GM18861 (cell line): ENCODE measurements at regions not wholly inside any gene's neighbourhood (a gene's known extent, or its start where the extent isn't known, plus 50 kb on each side); places are given as distances from the start of the nearest gene placed in this dataset.

ENCODE experiments used
- ATAC-seq: cut with Tn5 transposase; IDR thresholded peaks from one replicate; pipeline ENCODE4 v1.9.1; 2021; ENCODE audit not compliant: unreplicated experiment

DNA sequence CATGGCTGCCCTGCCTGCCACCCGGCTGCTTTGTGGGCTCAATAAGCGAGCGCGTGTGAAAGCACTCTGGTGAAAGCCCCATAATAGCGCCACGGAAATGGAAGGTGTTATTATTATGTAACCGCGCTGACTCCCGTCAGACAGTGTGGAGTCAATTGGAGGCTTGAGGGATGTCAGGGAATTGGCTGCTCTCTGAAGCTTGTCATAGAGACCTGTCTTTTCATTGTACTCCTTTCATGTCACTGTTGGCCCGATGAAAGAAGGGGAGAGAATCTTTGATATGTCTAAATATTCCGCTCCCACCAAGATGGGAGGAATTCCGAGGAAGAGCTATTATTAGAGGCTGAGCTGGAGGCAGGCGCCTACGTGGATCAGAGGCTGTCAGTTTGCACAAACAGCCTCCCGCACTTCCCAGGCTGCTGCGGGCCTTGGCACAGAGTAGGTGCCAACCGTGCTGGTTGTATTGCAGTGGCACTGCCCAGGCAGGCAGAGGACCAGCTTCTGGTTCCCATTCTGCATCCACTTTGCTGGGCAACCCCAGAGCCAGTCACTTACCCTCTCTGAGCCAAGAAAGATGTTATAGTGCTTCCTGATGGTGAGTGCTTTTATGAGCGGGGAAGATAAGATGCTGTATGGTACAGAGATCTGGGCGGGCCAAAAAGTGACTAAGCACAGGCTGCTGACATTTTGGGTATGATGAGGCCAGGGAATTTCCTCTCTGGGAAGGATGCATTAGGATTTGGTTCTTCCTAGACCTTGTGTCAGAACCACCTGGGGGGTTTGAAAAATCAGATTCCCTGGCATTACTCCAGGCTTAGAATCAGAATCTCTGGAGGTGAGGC, 151.4 kb downstream of the RPS24 start:
- ATAC-seq, result no peak

DNA sequence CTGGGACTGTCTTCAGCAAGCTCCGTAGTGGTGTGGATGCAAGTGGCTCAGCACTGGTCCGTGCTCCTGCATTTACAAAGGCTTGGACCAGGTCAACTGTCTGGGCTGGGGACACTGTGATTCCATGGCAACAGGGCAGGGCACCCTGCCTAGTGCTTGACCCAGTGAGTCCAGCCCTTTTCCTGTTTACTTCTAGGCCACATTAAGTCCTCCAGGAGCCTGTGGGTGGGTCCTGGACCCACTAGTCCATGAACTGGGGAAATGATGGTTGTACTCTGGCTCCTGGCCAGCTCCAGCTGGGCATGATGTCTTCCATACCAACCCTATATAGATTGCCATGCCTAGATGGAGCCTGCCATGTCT, 152.0 kb downstream of the RPS24 start:
- no peak for ATAC-seq

DNA sequence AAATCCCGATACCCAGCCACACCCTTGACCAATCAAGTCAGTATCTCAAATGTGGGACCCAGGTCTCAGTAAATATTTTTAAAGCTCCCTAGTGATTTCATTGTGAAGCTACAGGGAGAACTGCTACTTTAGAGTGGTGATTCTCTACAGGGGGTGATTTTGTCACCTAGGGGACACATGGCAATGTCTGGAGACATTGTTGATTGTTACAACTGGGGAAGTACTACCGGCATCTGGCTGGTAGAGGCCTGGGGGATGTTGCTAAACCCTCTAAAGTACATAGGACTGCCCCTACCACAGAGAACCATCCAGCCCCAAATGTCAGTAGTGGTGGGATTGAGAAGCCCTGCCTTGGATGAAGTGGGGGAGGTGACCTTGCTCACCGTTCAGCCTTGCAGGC, 152.9 kb downstream of the RPS24 start:
- ATAC-seq, result no peak

- ATAC-seq, result no peak
Measured at GRCh38 chr10:78187371-78187770, 153.7 kb downstream of the RPS24 start.

GRCh38 chr10:78188446-78188845, 154.8 kb downstream of the RPS24 start:
- ATAC-seq, result no peak

DNA sequence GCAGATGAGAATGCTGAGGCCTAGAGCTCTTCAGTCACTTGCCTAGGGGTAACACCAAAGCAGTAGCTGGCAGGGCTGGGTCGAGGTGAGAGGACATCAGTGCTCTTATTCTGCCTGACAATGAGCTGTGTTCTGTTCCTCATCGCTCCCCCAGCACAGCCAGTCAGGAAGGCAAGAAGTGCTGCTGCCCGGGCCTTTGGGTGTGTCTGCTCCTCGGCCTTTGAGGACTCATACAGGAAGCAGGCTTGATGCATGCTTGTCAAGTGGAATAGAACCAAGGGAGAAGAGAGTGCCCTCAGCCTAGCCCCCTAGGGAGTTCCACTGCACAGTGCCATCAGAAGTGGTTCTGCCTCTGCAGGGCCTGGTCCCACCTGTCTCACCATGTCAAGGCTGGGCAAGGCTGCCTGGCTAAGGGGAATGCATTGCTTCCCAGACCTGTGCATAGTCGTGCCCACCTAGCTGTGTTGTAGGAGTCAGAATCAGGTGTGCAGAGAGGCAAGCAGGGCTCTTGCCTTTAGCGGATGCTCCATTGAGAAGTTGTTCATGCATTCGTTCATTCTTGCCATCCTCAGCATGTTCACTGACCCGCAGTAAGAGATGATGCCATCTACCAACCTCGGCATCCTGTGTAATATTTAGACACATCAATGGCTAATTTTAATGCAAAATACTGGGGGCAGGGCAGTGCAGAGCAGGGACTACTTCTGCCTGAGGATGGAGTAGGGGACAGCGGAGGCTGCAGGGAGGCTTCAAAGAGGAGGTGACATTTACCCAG, 156.6 kb downstream of the RPS24 start:
- no peak for ATAC-seq

DNA sequence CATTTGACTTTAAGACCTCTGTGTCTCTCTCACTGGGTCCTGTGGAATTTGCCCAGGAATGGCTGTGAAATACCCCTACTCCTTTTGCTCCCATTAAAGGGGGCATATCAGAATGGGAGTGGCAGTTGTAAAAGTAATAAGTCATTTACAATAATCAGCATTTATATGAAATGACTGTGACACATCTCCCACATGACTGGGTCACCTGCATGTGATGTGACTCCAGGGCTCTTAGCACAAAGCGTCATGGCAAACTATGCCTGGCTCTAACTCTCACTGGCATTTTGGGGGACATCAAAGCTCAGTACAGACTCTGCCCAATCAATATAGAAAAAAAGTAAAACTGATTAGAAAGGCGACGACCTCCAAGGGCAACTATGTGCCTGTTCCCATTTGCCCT, 157.6 kb downstream of the RPS24 start:
- no peak for ATAC-seq

DNA sequence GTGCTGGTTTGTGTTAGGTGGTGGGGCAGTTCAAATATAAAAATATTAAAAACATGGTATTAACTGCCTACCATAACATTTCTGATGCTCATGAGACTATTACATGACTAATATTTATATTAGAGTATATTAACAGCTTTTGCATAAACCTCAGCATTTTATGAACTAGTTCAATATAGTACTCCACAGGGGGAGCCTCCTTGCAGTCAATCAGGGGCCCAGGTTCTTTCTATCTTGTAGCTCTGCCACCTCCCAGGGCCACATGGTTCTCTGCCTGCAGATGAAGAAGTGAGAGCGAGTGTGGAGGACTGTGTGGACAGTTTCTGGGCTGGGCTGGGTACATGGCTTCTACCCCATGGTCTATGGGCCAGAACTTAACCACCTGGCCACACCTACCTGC, 159.5 kb downstream of the RPS24 start:
- ATAC-seq, result no peak

- no peak for ATAC-seq
Measured at GRCh38 chr10:78194050-78194449, 160.4 kb downstream of the RPS24 start.

DNA sequence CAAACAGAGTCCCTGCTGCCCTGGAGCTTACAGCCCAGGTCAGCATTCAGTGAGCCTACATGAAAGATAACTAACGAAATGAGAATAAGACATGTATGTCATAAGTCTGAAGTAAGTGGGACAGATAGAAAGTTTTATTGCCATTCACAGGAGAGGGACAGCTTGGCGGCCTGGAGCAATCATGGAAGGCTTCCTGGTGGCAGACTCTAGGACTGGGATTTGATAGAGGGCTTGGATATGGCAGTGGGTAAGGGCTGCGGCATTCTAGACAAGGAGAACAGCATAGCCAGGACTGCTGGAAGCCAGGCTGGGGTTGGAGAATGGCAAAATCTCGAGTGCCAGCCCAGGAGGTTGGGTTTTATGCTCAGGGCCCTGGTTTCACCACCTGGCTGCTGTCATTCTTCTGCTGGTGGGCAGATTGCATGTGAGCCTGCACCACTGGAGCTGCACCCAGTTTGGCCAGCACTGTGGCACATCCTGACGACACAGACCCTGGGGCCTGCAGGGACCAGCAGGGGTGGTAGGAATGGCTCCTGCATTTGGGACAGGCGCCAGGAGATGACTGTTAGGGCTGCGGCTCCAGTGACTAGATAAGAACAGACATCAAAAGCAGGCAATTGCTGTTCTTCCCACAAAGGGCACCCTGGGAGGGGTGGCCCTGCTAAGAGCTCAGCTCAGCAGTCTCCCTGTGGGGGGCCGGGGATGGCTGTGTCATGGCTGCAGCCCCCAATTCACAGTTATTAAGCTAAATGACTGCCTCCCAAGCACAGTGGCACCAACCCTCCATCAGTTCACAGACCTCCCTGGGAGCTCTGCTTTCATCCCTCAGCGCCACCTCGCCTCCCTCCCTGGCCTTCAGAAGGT, 161.1 kb downstream of the RPS24 start:
- ATAC-seq, result no peak

DNA sequence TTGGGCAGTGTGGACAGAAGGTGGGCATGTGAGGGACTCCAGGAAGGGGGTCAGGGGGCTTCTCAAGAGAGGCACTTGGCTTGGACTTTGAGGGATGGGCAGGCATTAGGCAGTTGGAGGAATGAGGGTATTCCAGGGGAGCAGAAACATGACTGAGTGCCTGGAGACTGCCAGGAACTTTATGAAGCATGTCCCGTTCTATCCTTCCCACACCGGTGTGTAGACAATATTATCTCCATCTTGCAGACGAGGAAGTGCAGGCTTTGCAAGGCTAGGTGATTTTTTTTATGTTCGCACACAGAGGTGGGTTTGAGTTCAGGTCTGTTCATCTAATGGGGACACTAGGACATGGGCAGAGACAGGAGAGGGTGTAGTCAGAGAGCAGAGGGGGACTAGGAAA, 162.7 kb downstream of the RPS24 start:
- ATAC-seq, result no peak

DNA sequence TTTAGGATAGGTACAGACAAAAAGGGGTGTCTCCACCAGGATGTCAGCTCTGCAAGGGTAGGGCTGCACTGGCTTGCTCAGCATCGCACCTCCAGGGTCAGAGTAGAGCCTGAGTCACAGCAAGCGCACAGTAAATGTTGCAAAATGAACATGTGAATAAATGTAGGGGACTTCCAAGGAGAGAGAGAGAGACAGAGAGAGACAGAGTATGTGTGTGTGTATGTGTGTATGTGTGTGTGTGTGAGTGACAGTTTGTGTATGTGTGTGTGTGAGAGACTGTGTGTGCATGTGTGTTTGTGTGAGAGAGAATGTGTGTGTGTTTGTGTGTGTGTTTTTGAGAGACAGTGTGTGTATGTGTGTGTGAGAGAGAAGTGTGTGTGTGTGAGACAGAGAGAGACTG, 163.3 kb downstream of the RPS24 start:
- no peak for ATAC-seq

GRCh38 chr10:78197628-78198272, 164.1 kb downstream of the RPS24 start:
- no peak for ATAC-seq

DNA sequence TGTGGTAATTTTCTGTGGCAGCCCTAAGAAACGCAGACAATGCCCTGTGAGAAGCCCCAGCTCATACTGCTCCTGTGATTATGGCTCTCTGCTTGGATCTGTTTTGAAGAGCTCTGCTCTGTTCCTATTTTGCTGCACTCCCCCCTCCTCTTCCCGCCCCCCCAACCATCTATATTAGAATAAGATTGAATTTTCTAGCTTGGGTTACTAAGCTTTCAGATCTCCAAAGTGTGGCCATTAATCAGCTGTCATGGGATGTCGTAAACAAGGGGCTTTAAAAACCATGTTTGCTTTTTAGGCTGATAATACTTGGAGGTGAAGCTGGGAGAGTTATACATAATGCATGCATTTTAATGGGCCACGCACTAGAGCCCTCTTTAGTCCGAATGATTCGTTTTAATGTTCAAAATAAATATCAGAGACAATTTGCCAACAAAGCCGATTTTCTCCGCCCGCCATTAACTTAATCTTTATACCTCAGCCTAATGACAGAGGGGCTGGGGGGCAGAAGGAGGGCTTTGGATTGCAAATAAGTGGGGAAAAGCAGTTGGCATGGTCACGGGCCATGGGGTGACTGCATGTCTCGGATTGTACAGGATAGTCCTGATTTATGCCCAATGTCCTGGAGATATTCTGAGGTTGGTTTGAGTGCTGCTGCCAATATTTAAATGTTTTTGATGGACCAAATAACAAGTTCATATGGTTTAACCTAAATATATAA, 165.5 kb downstream of the RPS24 start:
- ATAC-seq, result no peak

DNA sequence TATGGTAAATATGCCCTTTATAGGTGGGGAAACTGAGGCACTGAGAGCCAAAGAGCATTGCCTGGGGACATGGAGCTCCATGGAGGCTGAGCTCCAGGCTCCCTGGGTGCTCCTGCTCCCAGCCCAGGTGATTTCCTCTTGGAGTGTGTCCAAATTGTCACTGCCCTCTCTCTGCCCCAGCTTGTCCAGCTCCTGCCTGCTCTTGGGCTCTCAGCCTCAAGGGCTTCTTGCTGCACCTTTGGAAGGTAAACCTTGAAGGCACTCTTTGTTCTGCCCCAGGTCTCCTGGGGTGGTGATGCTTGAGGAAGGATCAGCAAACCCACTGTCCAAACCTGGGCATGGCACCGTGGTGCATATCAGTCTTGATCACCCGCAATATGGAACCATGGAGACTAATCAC, 166.1 kb downstream of the RPS24 start:
- ATAC-seq, result no peak

DNA sequence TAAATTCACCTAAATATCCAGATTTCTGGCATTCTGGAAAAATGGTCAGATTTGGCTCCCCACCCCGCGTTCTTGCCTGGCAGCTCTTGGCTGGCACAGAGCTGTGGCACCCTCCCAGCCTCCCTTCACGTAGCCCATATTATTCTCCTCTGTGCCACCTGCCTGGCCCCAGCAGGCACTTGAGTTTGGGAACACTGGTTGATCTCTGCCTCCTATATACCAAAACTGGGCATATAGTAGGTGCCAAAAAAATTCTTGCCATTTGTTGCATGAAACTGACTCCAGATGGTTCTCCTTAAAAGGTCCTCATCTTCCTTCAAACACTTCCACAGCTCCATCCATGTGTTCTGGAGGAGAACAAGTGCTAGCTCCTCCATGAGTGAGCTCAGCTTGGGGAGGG, 167.0 kb downstream of the RPS24 start:
- ATAC-seq, result no peak

DNA sequence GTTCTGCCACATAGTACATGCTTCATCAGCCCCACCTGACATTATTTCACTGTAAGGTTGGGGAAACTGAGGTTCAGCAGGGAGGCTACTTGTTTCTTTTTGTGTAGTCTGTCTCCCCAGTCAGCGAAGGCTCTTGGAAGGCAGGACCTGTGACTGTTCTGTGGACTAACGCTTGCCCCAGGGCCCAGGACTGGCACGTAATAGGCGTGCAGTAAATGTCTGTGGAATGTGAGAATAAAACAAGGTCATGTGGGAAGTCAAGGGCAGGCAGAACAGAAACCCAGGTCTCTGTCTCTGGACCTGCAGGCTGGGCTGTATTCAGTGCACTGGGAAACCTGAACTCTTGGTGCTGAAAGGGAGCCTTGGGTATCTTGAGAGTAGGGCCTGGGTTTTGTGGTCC, 168.7 kb downstream of the RPS24 start:
- ATAC-seq, result no peak

- no peak for ATAC-seq
Measured at GRCh38 chr10:78203915-78204818, 170.5 kb downstream of the RPS24 start.

DNA sequence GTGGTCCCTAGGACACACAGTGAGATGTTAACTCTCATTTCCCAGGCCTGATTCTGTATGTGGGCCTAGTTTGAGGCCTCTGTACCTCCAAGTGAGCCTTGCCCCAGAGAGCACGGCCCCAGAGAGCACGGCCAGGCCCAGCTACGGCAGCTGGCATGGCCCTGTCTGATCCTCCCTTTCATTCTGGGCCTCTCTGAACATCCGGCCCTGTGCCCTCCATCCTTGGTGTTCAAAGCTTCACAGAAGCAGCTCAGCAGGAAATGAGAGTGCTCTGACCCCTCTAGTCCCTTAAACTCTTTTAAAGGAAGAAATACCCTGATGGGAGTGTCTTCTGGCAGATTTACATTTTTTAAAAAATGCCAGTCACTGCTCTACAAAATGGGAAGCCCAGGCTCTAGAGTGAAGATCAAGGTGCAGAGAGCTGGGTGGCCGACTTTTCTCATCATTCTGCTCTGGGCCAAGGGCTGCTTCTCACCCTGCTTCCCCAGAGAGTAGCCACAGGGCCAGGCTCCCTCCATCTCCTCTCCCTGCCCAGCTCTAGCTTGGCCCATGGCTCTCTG, 171.9 kb downstream of the RPS24 start:
- no peak for ATAC-seq
